ENCODE measurements at regions not wholly inside any gene's neighbourhood (a gene's known extent, or its start where the extent isn't known, plus 50 kb on each side); places are given as distances from the start of the nearest gene placed in this dataset.
"Not testable (repeated sequence)": the region's sequence is repeated elsewhere in the genome, so short reads cannot be mapped to it uniquely, and the experiment has no call there.

DNA sequence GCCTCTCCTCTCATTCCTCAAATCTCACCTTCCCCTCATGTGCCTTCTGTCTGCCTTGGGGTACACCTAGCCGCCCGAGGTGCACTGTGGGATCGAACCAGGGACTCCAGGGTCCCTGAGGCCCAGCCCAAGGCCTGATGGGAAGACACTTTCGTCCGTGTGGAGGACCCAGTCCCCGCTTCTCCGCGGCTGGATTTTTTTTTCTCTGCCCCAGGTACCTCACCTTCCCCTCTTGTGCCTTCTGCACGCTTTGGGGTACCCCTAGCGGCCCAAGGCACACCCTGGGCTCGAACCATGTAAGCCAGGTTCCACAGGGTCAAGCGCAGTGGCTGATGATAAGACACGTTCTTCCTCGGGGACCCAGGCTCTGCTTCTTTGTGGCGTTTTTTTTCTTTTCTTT lies 530.7 kb downstream of the CWH43 start:
- POLR2A ChIA-PET, result no interaction called here
- Mint-ChIP-seq H3K36me3 (ENCODE audit: low read depth) (peaks cover 12% of the 10 kb centered on the region), H3K4me1 (ENCODE audit: low read depth) (no peaks in the 10 kb centered on the region), H3K27me3 (no peaks in the 10 kb centered on the region), H3K4me3 (no peak overlapping the region), H3K27ac (no peak overlapping the region), H3K9me3 (peaks cover 28% of the 10 kb centered on the region)
- intact Hi-C loops (cut with micrococcal nuclease), result no loop called here
- TF ChIP-seq, protein P1, sequence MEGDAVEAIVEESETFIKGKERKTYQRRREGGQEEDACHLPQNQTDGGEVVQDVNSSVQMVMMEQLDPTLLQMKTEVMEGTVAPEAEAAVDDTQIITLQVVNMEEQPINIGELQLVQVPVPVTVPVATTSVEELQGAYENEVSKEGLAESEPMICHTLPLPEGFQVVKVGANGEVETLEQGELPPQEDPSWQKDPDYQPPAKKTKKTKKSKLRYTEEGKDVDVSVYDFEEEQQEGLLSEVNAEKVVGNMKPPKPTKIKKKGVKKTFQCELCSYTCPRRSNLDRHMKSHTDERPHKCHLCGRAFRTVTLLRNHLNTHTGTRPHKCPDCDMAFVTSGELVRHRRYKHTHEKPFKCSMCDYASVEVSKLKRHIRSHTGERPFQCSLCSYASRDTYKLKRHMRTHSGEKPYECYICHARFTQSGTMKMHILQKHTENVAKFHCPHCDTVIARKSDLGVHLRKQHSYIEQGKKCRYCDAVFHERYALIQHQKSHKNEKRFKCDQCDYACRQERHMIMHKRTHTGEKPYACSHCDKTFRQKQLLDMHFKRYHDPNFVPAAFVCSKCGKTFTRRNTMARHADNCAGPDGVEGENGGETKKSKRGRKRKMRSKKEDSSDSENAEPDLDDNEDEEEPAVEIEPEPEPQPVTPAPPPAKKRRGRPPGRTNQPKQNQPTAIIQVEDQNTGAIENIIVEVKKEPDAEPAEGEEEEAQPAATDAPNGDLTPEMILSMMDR (IDR thresholded peaks at IDR 0.05), result no peak
- CTCF ChIA-PET, result no interaction called here
- DNase-seq (no peak), ATAC-seq (no peak)

DNA sequence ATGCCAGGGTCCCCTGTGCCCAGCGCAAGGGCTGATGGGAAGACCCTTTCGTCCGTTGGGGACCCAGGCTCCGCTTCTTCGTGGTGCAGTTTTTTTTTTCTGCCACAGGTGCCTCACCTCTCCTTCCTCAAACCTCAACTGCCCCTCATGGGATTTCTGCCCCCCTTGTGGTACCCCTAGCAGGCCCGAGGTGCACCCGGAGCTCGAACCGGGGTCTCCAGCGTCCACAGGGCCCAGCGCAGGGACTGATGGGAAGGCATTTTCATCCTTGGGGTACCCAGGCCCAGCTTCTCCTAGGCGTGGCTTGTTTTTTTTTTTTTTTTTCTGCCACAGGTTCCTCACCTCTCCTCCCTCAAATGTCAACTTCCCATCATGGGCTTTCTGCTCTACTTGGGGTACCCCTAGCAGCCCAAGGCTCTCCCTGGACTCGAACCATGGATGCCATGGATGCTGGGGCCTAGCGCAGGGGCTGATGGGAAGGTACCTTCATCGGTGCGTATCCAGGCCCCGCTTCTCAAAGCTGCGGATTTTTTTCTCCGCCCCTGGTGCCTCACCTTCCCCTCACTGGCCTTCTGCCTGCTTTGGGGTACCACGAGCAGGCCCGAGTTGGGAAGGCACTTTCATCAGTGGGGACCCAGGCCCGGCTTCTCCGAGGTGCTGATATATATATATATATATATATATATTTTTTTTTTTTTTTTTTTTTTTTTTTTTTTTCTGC lies 531.6 kb downstream of the CWH43 start:
- H3K36me3 Mint-ChIP-seq (ENCODE audit: low read depth); DNase-seq; H3K27ac Mint-ChIP-seq; ATAC-seq; H3K4me1 Mint-ChIP-seq (ENCODE audit: low read depth); H3K4me3 Mint-ChIP-seq; CTCF ChIA-PET; H3K27me3 Mint-ChIP-seq; intact Hi-C loops (cut with micrococcal nuclease); POLR2A ChIA-PET: not testable (repeated sequence)
- peaks cover 20% of the 10 kb centered on the region for H3K9me3 Mint-ChIP-seq

DNA sequence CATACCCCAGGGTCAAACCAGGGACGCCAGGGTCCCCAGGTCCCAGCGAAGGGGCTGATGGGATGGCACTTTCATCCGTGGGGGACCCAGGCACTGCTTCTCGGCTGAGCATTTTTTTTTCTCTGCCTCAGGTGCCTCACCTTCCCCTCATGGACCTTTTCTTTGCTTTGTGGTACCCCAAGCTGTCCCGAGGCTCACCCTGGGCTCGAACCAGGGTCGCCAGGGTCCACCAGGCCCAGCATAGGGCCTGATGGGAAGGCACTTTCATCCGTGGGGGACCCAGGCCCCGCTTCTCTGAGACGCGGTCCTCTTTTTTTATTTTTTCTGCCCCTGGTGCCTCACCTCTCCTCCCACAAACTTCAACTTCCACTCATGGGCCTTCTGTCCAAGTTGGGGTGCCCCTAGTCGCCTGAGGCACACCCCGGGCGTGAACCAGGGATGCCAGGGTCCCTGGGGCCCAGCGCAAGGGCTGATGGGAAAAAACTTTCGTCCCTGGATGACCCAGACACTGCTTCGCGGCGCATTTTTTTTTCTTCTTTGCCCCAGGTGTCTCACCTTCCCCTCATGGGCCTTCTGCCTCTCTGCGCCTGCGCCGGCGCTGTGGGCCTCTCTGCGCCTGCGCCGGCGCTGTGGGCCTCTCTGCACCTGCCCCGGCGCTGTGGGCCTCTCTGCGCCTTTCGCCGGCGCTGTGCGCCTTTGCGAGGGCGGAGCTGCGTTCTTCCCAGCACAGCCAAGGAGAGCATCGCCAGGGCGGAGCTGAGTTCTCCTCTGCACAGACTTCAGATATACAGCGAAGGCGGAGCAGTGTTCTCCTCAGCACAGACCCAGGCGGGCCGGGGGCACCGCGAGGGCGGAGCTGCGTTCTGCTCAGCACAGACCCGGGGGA lies 533.3 kb downstream of the CWH43 start:
- DNase-seq; POLR2A ChIA-PET; CTCF ChIA-PET; H3K9me3 Mint-ChIP-seq; ATAC-seq; H3K27me3 Mint-ChIP-seq; H3K27ac Mint-ChIP-seq; H3K36me3 Mint-ChIP-seq (ENCODE audit: low read depth); H3K4me1 Mint-ChIP-seq (ENCODE audit: low read depth); intact Hi-C loops (cut with micrococcal nuclease); H3K4me3 Mint-ChIP-seq: not testable (repeated sequence)

DNA sequence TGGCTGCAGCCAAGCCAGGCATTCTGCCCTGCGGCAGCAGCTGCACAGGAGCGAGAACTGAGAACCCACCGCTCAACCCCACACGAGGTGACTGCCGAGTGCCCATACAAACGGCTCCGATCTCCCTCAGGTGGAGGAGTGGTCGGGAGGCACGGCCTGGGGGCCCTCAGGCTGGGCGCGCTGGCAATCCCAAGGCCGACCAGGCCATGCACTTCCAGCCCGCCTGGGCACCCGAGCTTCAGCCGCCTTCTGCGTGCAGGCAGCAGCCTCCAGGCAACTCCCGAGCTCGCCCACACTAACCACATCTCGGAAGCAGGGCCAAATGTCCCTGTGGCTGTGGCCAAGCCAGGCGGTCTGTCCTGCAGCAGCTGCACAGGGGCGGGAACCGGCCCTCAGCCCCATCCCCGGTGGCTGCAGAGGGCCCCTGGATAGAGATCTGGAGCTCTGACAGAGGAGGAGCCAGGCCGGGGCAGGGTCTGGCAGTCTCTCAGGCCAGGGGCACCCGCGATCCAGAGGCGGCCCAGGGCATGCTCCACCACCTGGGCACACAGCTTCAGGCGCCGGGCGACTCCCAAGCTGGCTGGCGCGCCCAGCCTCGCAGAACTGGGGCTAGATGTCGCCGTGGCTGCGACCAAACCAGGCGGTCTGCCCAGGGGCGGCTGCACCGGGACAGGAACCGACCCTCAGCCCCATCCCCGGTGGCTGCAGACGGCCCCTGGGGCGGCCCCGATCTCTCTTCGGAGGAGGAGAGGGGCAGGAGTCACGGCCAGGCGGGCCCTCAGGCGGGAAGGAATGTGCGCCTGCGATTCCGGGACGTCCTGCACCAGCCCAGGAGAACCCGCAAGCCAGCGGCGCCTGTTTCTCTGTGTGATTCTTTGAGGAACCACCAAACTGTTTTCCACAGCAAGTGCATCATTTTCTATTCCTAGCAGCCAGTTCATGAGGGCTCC lies 538.0 kb downstream of the CWH43 start:
- H3K36me3 Mint-ChIP-seq (ENCODE audit: low read depth); CTCF ChIA-PET; H3K9me3 Mint-ChIP-seq; H3K27me3 Mint-ChIP-seq; DNase-seq; ATAC-seq; POLR2A ChIA-PET; intact Hi-C loops (cut with micrococcal nuclease); H3K27ac Mint-ChIP-seq; H3K4me1 Mint-ChIP-seq (ENCODE audit: low read depth); H3K4me3 Mint-ChIP-seq: not testable (repeated sequence)

DNA sequence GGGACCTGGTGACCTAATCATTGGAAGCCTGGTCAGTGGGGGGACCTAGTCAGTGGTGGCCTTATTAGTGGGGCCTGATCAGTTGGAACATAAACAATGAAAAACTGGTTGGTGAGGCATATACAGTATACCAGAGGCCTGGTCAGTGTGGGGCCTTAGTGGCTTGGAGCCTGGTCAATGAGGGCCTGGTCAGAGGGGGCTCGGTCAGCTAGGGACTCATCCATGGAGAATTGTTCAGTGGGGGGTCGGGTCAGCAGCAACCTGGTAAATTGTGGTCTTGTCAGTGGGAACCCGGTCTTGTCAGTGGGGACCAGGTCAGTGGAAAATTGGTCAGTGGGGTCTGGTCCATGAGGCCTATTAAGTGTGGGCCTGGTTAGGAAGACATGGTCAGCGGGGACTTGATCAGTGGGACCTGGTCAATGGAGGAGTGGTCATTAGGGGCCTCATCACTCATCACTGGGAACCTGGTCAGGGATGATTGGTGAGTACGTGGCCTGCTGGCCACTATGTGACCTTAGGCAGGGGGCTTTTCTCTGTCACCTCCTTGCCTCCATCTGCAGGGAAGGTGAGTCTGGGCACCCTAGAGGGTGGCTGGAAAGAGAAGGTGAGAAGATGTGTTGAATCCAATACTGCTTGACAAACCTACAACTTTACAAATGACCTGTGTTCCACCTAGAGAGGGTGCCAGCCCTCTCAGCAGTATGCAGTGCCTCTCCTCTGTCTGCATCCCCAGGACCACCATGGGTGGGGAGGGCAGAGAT lies 573.0 kb downstream of the CWH43 start:
- H3K9me3 Mint-ChIP-seq; DNase-seq; ATAC-seq; H3K4me3 Mint-ChIP-seq; H3K27me3 Mint-ChIP-seq; H3K4me1 Mint-ChIP-seq (ENCODE audit: low read depth); H3K36me3 Mint-ChIP-seq (ENCODE audit: low read depth); H3K27ac Mint-ChIP-seq; POLR2A ChIA-PET; intact Hi-C loops (cut with micrococcal nuclease); CTCF ChIA-PET: not testable (repeated sequence)

DNA sequence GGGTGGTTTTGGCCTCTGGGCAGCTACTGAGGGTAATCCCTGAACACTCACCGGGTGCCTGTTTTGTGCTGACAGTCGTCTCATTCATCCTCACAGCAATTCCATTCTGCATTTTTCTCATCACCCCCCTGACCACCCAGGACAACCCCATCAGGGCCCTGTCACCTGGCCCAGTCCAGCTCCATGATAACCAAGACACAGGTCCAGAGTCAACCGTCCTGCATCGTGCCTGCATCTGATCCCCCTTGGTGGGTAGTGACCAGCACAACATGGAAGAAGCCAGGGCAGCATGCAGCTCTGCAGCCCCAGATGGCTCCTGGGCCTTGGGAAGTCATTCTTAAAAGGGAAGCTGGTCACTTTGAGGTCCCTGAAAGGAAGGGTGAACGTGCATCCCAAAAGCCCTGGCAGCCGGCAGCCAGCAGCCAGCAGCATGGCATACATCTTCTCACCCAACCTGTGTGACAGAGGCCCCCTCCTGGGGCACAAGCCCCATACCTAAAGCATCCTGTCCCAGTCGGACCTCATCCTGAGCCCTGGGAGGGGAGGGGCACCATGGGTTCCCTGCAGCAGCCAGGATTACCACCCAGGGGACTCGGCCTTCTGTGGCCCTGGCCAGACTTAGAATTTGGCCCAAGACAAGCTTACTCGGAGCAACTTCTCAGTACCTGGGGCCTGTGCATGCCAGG lies 574.2 kb downstream of the CWH43 start:
- H3K27ac Mint-ChIP-seq; intact Hi-C loops (cut with micrococcal nuclease): not testable (repeated sequence)

DNA sequence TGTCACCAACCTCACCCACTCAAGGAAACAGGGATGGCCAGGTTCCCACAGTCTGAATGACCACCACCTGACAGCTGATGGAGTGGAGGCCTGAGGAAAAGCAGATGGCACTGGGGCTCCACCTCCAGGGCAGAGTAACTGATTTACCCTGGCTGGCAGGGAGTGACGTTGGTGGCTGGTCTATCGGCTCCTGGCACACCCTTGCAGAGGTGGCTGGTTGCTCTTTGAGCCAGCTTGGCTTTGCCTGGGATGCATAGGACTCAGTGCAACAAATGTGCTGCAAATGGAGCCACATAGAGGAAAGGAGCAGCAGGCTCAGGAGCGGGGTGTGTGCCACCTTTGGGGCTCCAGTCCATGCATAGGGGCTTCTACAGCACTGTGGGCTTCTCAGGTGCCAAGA lies 574.8 kb downstream of the CWH43 start:
- DNase-seq; H3K36me3 Mint-ChIP-seq (ENCODE audit: low read depth); H3K9me3 Mint-ChIP-seq; H3K27ac Mint-ChIP-seq; CTCF ChIA-PET; intact Hi-C loops (cut with micrococcal nuclease); ATAC-seq; H3K4me1 Mint-ChIP-seq (ENCODE audit: low read depth); H3K4me3 Mint-ChIP-seq; H3K27me3 Mint-ChIP-seq; POLR2A ChIA-PET: not testable (repeated sequence)

More for the DNA sequence above, 574.2 kb downstream of the CWH43 start:
- H3K9me3 Mint-ChIP-seq; POLR2A ChIA-PET; CTCF ChIA-PET; H3K4me1 Mint-ChIP-seq (ENCODE audit: low read depth); H3K36me3 Mint-ChIP-seq (ENCODE audit: low read depth); DNase-seq; H3K4me3 Mint-ChIP-seq; ATAC-seq; H3K27me3 Mint-ChIP-seq: not testable (repeated sequence)

DNA sequence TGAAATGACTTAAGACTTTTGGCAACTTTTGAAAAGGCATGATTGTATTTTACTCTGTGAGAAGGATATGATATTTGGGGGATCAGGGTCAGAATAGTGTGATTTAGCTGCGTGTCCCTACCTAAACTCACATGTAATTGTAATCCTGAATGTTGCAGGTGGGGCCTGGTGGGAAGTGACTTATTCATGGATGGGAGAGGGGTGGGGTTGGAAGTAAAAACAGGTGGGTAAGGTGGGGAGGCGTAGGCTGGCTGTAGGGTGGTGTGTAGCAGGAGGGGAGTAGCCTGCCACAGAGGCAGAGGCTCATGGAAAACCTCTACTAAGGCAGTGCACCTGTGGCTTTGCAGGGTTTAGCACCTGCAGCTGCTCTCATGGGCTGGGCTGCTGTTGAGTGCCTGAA lies 584.2 kb downstream of the CWH43 start:
- H3K27ac Mint-ChIP-seq; ATAC-seq; CTCF ChIA-PET; H3K4me1 Mint-ChIP-seq (ENCODE audit: low read depth); H3K9me3 Mint-ChIP-seq; H3K27me3 Mint-ChIP-seq; H3K36me3 Mint-ChIP-seq (ENCODE audit: low read depth); H3K4me3 Mint-ChIP-seq; intact Hi-C loops (cut with micrococcal nuclease); POLR2A ChIA-PET; DNase-seq: not testable (repeated sequence)

DNA sequence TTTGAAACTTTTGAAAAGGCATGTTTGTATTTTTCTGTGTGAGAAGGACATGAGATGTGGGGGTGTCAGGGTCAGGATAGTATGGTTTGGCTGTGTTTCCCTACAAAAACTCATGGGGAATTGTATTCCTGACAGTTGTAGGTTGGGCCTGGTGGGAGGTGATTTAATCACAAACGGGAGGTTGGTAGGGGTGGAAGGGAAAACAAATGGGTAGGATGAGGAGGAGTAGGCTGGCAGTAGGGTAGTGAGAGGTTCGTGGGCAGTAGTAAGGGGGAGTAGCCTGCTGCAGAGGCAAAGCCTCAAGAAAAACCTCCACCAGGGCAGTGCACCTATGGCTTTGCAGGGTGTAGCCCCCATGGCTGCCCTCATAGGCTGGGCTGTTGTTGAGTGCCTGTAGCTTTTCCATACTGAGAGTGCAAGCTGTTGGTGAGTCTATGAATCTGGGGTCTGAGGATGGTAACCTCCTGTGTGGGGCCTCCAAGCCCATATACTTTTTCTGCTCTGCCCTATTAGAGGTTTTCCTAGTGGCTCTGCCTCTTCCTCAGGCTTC lies 587.7 kb downstream of the CWH43 start:
- H3K4me1 Mint-ChIP-seq (ENCODE audit: low read depth); H3K36me3 Mint-ChIP-seq (ENCODE audit: low read depth); ATAC-seq; H3K27me3 Mint-ChIP-seq; H3K4me3 Mint-ChIP-seq; intact Hi-C loops (cut with micrococcal nuclease); H3K27ac Mint-ChIP-seq; POLR2A ChIA-PET; DNase-seq; CTCF ChIA-PET: not testable (repeated sequence)
- peaks cover 12% of the 10 kb centered on the region for H3K9me3 Mint-ChIP-seq
